GM21723 (cell line): ENCODE measurements at regions not wholly inside any gene's neighbourhood (a gene's known extent, or its start where the extent isn't known, plus 50 kb on each side); places are given as distances from the start of the nearest gene placed in this dataset.

Experiments
- ATAC-seq: cut with Tn5 transposase; IDR thresholded peaks from one replicate; pipeline ENCODE4 v1.9.1; 2021; ENCODE audit warnings: mild to moderate bottlenecking, moderate library complexity; ENCODE audit not compliant: unreplicated experiment

GRCh38 chr14:42192738-42193653 is 586.3 kb downstream of the LRFN5 start:
- ATAC-seq, result no peak

GRCh38 chr14:42190744-42191143 is 584.1 kb downstream of the LRFN5 start:
- no peak for ATAC-seq

GRCh38 chr14:42187846-42188245 is 581.2 kb downstream of the LRFN5 start:
- ATAC-seq, result no peak

- no peak for ATAC-seq
Measured at GRCh38 chr14:42185718-42186117, 579.0 kb downstream of the LRFN5 start.

GRCh38 chr14:42174357-42174756 is 567.7 kb downstream of the LRFN5 start:
- no peak for ATAC-seq

GRCh38 chr14:42173206-42173605 is 566.5 kb downstream of the LRFN5 start:
- no peak for ATAC-seq

GRCh38 chr14:42172304-42172703 is 565.6 kb downstream of the LRFN5 start:
- ATAC-seq, result no peak

GRCh38 chr14:42163136-42163535 is 556.5 kb downstream of the LRFN5 start:
- no peak for ATAC-seq

GRCh38 chr14:42159138-42159537 is 552.5 kb downstream of the LRFN5 start:
- ATAC-seq, result no peak

GRCh38 chr14:42149609-42150261 is 543.1 kb downstream of the LRFN5 start:
- ATAC-seq, result no peak

GRCh38 chr14:42145766-42146165 is 539.1 kb downstream of the LRFN5 start:
- no peak for ATAC-seq

GRCh38 chr14:42143114-42143513 is 536.4 kb downstream of the LRFN5 start:
- no peak for ATAC-seq

- ATAC-seq, result no peak
Measured at GRCh38 chr14:42141328-42141727, 534.7 kb downstream of the LRFN5 start.

GRCh38 chr14:42140831-42141279 is 534.2 kb downstream of the LRFN5 start:
- ATAC-seq, result no peak

- no peak for ATAC-seq
Measured at GRCh38 chr14:42140001-42140400, 533.3 kb downstream of the LRFN5 start.

GRCh38 chr14:42138406-42138805 is 531.7 kb downstream of the LRFN5 start:
- ATAC-seq, result no peak

- no peak for ATAC-seq
Measured at GRCh38 chr14:42130815-42131214, 524.1 kb downstream of the LRFN5 start.

GRCh38 chr14:42123526-42123925 is 516.9 kb downstream of the LRFN5 start:
- ATAC-seq, result no peak

- ATAC-seq, result no peak
Measured at GRCh38 chr14:42113358-42114069, 506.8 kb downstream of the LRFN5 start.

- ATAC-seq, result no peak
Measured at GRCh38 chr14:42112108-42112507, 505.4 kb downstream of the LRFN5 start.

GRCh38 chr14:42111355-42111754 is 504.7 kb downstream of the LRFN5 start:
- no peak for ATAC-seq
